Uterus (tissue), 3 donors: ENCODE measurements at regions not wholly inside any gene's neighbourhood (a gene's known extent, or its start where the extent isn't known, plus 50 kb on each side); places are given as distances from the start of the nearest gene placed in this dataset.

Source experiments
- DNase-seq, 2 donors: peaks; one replicate each; pipeline ENCODE4 v3.0.0-alpha.2; 2019 to 2020
- H3K27ac ChIP-seq, 2 donors: fragments of 200-600 bp; sonication (generic); 1 replicate in 1 of 2; 2 replicates in 1 of 2; pipeline ENCODE4 v1.5.1; 2016 to 2018
- H3K27me3 ChIP-seq, 2 donors: fragments of 200-600 bp; sonication (generic); one replicate each; pipeline ENCODE4 v1.5.1; 2018 to 2019; ENCODE audit warnings: control low read depth in 1 of 2
- H3K36me3 ChIP-seq, 2 donors: fragments of 200-600 bp; sonication (generic); one replicate each; pipeline ENCODE4 v1.5.1; 2019; ENCODE audit warnings: control low read depth in 1 of 2
- H3K4me1 ChIP-seq, 2 donors: fragments of 200-600 bp; sonication (generic); one replicate each; pipeline ENCODE4 v1.5.1; 2018 to 2019; ENCODE audit warnings: control low read depth in 1 of 2
- H3K4me3 ChIP-seq, 2 donors: fragments of 200-600 bp; sonication (generic); 1 replicate in 1 of 2; 2 replicates in 1 of 2; pipeline ENCODE4 v1.5.1; 2018 to 2019; ENCODE audit warnings: mild to moderate bottlenecking in 1 of 2
- H3K9me3 ChIP-seq, 2 donors: fragments of 200-600 bp; sonication (generic); one replicate each; pipeline ENCODE4 v1.5.1; 2019; ENCODE audit warnings: control low read depth in 1 of 2
- CTCF ChIP-seq, 4 experiments: fragments of 200-600 bp in 2 of 4; fragments of 450-650 bp in 2 of 4; sonication (generic) in 2 of 4; IDR thresholded peaks; one replicate each; pipeline ENCODE4 v1.5.1; 2016 to 2019; ENCODE audit warnings: antibody characterized with exemption in 4 of 4, mild to moderate bottlenecking in 2 of 4, moderate library complexity in 1 of 4
- POLR2A ChIP-seq, 2 donors: fragments of 450-650 bp; IDR thresholded peaks; one replicate each; pipeline ENCODE4 v1.6.1; 2016; ENCODE audit warnings: antibody characterized with exemption in 2 of 2, mild to moderate bottlenecking in 1 of 2, moderate library complexity in 1 of 2
- intact Hi-C: fragments of 100-400 bp; cut with DNase I; formaldehyde crosslinking; loops from one replicate; pipeline ENCODE4 v1.15.1; 2023; ENCODE audit warnings: low total_unique reads
- donor health status: DM: yes; HTN: yes; CAD: no.

GRCh38 chr2:120596990-120597594, 138.6 kb upstream of the GLI2 start:
- intact Hi-C loops: no loop called here
- Histone ChIP-seq H3K4me1 (no peaks in the 10 kb centered on the region), H3K4me3 (no peak overlapping the region), H3K9me3 (no peaks in the 10 kb centered on the region), H3K36me3 (no peaks in the 10 kb centered on the region), H3K27me3 (no peaks in the 10 kb centered on the region), H3K27ac (peak overlapping the region; percentile 42 to 71)
- DNase-seq: peak; percentile 51 to 72
- TF ChIP-seq POLR2A (IDR thresholded peaks at IDR 0.05) (no peak), CTCF (IDR thresholded peaks at IDR 0.05) (no peak)

GRCh38 chr2:120597595-120598193, 138.0 kb upstream of the GLI2 start:
- Histone ChIP-seq H3K4me3 (no peak overlapping the region), H3K4me1 (no peaks in the 10 kb centered on the region), H3K27me3 (no peaks in the 10 kb centered on the region), H3K27ac (peak overlapping the region; percentile 41 to 42), H3K36me3 (no peaks in the 10 kb centered on the region), H3K9me3 (no peaks in the 10 kb centered on the region)
- intact Hi-C loops: no loop called here
- DNase-seq: no peak
- TF ChIP-seq CTCF (IDR thresholded peaks at IDR 0.05): no peak
- no peak for TF ChIP-seq POLR2A (IDR thresholded peaks at IDR 0.05)

- intact Hi-C loops: no loop called here
- H3K27me3 ChIP-seq: no peaks in the 10 kb centered on the region
- no peaks in the 10 kb centered on the region for H3K9me3 ChIP-seq
- no peaks in the 10 kb centered on the region for H3K4me1 ChIP-seq
- no peak overlapping the region for H3K27ac ChIP-seq
- TF ChIP-seq POLR2A (IDR thresholded peaks at IDR 0.05) (no peak), CTCF (IDR thresholded peaks at IDR 0.05) (no peak)
- no peak overlapping the region for H3K4me3 ChIP-seq
- no peaks in the 10 kb centered on the region for H3K36me3 ChIP-seq
- DNase-seq: no peak
Measured at GRCh38 chr2:120598416-120598815, 137.3 kb upstream of the GLI2 start.

GRCh38 chr2:120599072-120599471, 136.6 kb upstream of the GLI2 start:
- Histone ChIP-seq H3K36me3 (no peaks in the 10 kb centered on the region), H3K4me1 (no peaks in the 10 kb centered on the region), H3K27ac (no peak overlapping the region), H3K4me3 (no peak overlapping the region), H3K27me3 (no peaks in the 10 kb centered on the region), H3K9me3 (no peaks in the 10 kb centered on the region)
- no peak for TF ChIP-seq POLR2A (IDR thresholded peaks at IDR 0.05)
- TF ChIP-seq CTCF (IDR thresholded peaks at IDR 0.05): no peak
- DNase-seq: no peak
- intact Hi-C loops: no loop called here

- H3K27ac ChIP-seq: no peak overlapping the region
- intact Hi-C loops: no loop called here
- H3K27me3 ChIP-seq: no peaks in the 10 kb centered on the region
- no peaks in the 10 kb centered on the region for H3K9me3 ChIP-seq
- TF ChIP-seq POLR2A (IDR thresholded peaks at IDR 0.05) (no peak), CTCF (IDR thresholded peaks at IDR 0.05) (no peak)
- no peaks in the 10 kb centered on the region for H3K4me1 ChIP-seq
- no peak overlapping the region for H3K4me3 ChIP-seq
- no peak for DNase-seq
- H3K36me3 ChIP-seq: no peaks in the 10 kb centered on the region
Measured at GRCh38 chr2:120599656-120600055, 136.0 kb upstream of the GLI2 start.
